Ovary (tissue), 7 donors: ENCODE measurements at regions not wholly inside any gene's neighbourhood (a gene's known extent, or its start where the extent isn't known, plus 50 kb on each side); places are given as distances from the start of the nearest gene placed in this dataset.

ENCODE experiments used
- DNase-seq, 5 donors: peaks; one replicate each; pipeline ENCODE4 v3.0.0-alpha.2; 2019 to 2020
- H3K27ac ChIP-seq, 2 donors: fragments of 200-600 bp; one replicate each; pipeline versions ENCODE4 v1.5.1 to v1.8.0; 2019 to 2022
- H3K27me3 ChIP-seq: fragments of 200-600 bp; one replicate; pipeline ENCODE4 v1.8.0; 2022
- H3K36me3 ChIP-seq: fragments of 200-600 bp; sonication (generic); one replicate; pipeline ENCODE4 v1.5.1; 2019
- H3K4me1 ChIP-seq: one replicate; pipeline ENCODE4 v1.8.1; 2013; ENCODE audit warnings: mild to moderate bottlenecking, moderate library complexity; ENCODE audit not compliant: insufficient read depth
- H3K4me3 ChIP-seq: fragments of 200-600 bp; sonication (generic); one replicate; pipeline ENCODE4 v1.5.1; 2017
- H3K9me3 ChIP-seq, 2 donors: fragments of 200-600 bp in 1 of 2; sonication (generic) in 1 of 2; one replicate each; pipeline versions ENCODE4 v1.5.1 to v1.8.1; 2013 to 2019; ENCODE audit warnings: mild to moderate bottlenecking in 1 of 2, moderate library complexity in 1 of 2
- CTCF ChIP-seq, 3 donors: fragments of 450-650 bp in 2 of 3; fragments of 200-600 bp in 1 of 3; IDR thresholded peaks; one replicate each; pipeline versions ENCODE4 v1.5.1 to v1.8.0; 2016 to 2022; ENCODE audit warnings: antibody characterized with exemption in 3 of 3, mild to moderate bottlenecking in 1 of 3
- EP300 ChIP-seq: sonication (generic); formaldehyde crosslinking; IDR thresholded peaks from one replicate; pipeline ENCODE4 v1.6.1; 2017; ENCODE audit warnings: antibody characterized with exemption
- POLR2A ChIP-seq: fragments of 450-650 bp; IDR thresholded peaks from one replicate; pipeline ENCODE4 v1.6.1; 2017; ENCODE audit warnings: antibody characterized with exemption, mild to moderate bottlenecking, moderate library complexity
- WGBS, 3 donors: extraction: QIAGEN DNeasy Blood & Tissue Kit in 1 of 3; methylation state at CpG; one replicate each; pipeline versions ENCODE4 v1.1.5 to v1.1.7; 2013 to 2017; 5-methylcytosine and 5-hydroxymethylcytosine counted together
- intact Hi-C, 4 donors: fragments of 100-400 bp; cut with DNase I; formaldehyde crosslinking; loops; one replicate each; pipeline versions ENCODE4 v1.11.0 to v1.15.1; 2022 to 2023
- donor health status: DM: no; HTN: no; CAD: no; lungs with moderate emphysema.
- donor health status: DM: no; HTN: no; CAD: no.
- donor health status: Bipolar disorder and iron deficiency.
- donor health status: DM: no; HTN: no; CAD: no.
- donor health status: DM: yes; HTN: yes; CAD: no.

- TF ChIP-seq POLR2A (no peak), EP300 (no peak), CTCF (IDR thresholded peaks at IDR 0.05) (no peak)
- Histone ChIP-seq H3K4me3 (no peak overlapping the region), H3K27me3 (no peaks in the 10 kb centered on the region), H3K27ac (no peak overlapping the region), H3K4me1 (no peaks in the 10 kb centered on the region), H3K9me3 (no peaks in the 10 kb centered on the region), H3K36me3 (no peaks in the 10 kb centered on the region)
- 81 to 90% (median 88%) methylated on average over 12 of the region's 12 CpGs for WGBS, 3 donors
- intact Hi-C loops, result no loop called here
- no peak for DNase-seq
Observed at GRCh38 chr2:142649581-142649980, 227.9 kb upstream of the KYNU start.

DNA sequence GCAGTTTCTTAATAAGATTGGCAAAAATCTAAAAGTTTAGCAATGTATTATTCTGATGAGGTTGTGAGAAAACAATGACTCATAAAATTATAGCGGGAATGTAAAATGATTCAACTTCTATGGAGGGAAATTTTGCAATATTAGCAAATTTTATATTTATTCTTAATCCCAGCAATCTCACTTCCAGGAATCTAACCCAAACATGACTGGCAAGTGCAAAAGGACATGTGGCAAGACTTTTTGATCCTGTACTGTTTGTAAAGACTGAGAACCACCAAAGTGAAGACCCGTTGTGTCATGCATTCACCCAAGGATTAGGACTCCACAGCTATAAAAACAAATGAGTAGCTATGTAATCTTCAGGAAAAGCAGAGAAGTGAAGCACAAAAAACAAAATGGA lies 234.8 kb upstream of the KYNU start:
- WGBS, 3 donors, result 86 to 93% (median 89%) methylated on average over 2 of the region's 2 CpGs

DNA sequence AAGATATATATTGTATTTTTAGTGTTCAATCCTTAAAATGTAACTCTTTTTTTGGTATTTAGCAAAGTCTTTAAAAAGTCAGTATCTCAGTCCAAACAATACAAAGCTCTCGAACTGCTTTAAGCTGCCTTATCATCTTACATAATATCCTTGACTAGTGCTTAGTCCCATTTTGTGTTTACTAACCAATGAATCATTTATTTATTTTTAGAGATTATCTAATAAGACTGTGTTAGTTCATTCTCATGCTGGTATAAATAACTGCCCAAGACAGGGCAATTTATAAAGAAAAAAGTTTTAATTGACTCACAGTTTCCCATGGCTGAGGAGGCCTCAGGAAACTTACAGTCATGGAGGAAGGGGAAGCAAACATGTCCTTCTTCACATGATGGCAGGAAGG lies 248.3 kb upstream of the KYNU start:
- Histone ChIP-seq H3K27ac (no peak overlapping the region), H3K4me1 (no peaks in the 10 kb centered on the region), H3K36me3 (no peaks in the 10 kb centered on the region), H3K4me3 (no peak overlapping the region), H3K27me3 (no peaks in the 10 kb centered on the region), H3K9me3 (no peaks in the 10 kb centered on the region)
- no peak for TF ChIP-seq CTCF (IDR thresholded peaks at IDR 0.05)
- TF ChIP-seq POLR2A, result no peak
- TF ChIP-seq EP300, result no peak
- 44 to 52% (median 46%) methylated on average over 1 of the region's 1 CpG for WGBS, 3 donors
- DNase-seq, result no peak
- intact Hi-C loops, result no loop called here

More for the DNA sequence above, 234.8 kb upstream of the KYNU start:
- no peaks in the 10 kb centered on the region for H3K4me1 ChIP-seq
- no peak for DNase-seq
- no peaks in the 10 kb centered on the region for H3K9me3 ChIP-seq
- H3K4me3 ChIP-seq, result no peak overlapping the region
- no peaks in the 10 kb centered on the region for H3K36me3 ChIP-seq
- no peak overlapping the region for H3K27ac ChIP-seq
- intact Hi-C loops, result no loop called here
- TF ChIP-seq POLR2A, result no peak
- TF ChIP-seq EP300, result no peak
- TF ChIP-seq CTCF (IDR thresholded peaks at IDR 0.05), result no peak
- no peaks in the 10 kb centered on the region for H3K27me3 ChIP-seq

GRCh38 chr2:142621287-142621686 lies 256.2 kb upstream of the KYNU start:
- Histone ChIP-seq H3K27me3 (no peaks in the 10 kb centered on the region), H3K4me3 (no peak overlapping the region), H3K9me3 (no peaks in the 10 kb centered on the region), H3K4me1 (no peaks in the 10 kb centered on the region), H3K36me3 (no peaks in the 10 kb centered on the region), H3K27ac (no peak overlapping the region)
- TF ChIP-seq EP300 (no peak), CTCF (IDR thresholded peaks at IDR 0.05) (no peak), POLR2A (no peak)
- 56 to 66% (median 60%) methylated on average over 2 of the region's 2 CpGs for WGBS, 3 donors
- intact Hi-C loops, result no loop called here
- DNase-seq, result no peak

DNA sequence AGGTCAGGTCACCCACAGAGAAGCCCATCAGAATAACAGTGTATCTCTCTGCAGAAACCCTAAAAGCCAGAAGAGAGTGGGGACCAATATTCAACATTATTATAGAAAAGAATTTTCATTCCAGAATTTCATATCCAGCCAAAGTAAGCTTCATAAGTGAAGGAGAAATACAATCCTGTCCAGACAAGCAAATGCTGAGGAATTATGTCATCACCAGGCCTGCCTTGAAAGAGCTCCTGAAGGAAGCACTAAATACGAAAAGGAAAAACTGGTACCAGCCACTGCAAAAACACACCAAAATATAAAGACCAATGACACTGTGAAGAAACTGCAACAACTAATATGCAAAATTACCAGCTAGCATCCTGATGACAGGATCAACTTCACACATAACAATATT lies 260.0 kb upstream of the KYNU start:
- no peak overlapping the region for H3K4me3 ChIP-seq
- DNase-seq, result no peak
- no peak overlapping the region for H3K27ac ChIP-seq
- WGBS, 3 donors, result 83 to 90% (median 88%) methylated on average over 1 of the region's 1 CpG
- H3K4me1 ChIP-seq, result no peaks in the 10 kb centered on the region
- no peak for TF ChIP-seq CTCF (IDR thresholded peaks at IDR 0.05)
- no peak for TF ChIP-seq EP300
- no peak for TF ChIP-seq POLR2A
- H3K9me3 ChIP-seq, result no peaks in the 10 kb centered on the region
- H3K36me3 ChIP-seq, result no peaks in the 10 kb centered on the region
- intact Hi-C loops, result no loop called here
- H3K27me3 ChIP-seq, result no peaks in the 10 kb centered on the region
